ENCODE measurements at regions not wholly inside any gene's neighbourhood (a gene's known extent, or its start where the extent isn't known, plus 50 kb on each side); places are given as distances from the start of the nearest gene placed in this dataset.
"Not testable (repeated sequence)": the region's sequence is repeated elsewhere in the genome, so short reads cannot be mapped to it uniquely, and the experiment has no call there.

DNA sequence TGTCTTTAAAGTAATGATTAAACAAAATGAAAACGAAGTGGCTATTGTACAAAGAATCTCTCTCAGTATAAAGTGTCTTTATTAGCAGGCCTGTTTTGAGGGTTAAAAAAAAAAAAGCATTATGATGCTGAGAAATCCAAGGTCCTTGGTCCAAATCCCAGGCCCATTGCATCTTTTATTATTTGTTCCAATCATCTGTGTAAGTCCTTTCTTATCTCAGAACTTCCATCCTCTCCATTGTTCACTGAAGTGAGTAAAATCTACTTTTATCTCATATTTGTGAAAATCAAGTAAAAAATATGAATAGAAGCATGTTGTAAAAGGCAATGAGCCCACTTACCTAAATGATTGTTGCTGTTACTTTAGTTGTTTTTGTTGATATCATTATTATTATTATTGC is 499.1 kb upstream of the JAG1 start:
- no peaks in the 10 kb centered on the region for H3K27me3 ChIP-seq (replicated peaks)
- TF ChIP-seq, protein P1, sequence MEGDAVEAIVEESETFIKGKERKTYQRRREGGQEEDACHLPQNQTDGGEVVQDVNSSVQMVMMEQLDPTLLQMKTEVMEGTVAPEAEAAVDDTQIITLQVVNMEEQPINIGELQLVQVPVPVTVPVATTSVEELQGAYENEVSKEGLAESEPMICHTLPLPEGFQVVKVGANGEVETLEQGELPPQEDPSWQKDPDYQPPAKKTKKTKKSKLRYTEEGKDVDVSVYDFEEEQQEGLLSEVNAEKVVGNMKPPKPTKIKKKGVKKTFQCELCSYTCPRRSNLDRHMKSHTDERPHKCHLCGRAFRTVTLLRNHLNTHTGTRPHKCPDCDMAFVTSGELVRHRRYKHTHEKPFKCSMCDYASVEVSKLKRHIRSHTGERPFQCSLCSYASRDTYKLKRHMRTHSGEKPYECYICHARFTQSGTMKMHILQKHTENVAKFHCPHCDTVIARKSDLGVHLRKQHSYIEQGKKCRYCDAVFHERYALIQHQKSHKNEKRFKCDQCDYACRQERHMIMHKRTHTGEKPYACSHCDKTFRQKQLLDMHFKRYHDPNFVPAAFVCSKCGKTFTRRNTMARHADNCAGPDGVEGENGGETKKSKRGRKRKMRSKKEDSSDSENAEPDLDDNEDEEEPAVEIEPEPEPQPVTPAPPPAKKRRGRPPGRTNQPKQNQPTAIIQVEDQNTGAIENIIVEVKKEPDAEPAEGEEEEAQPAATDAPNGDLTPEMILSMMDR (IDR thresholded peaks at IDR 0.05; ENCODE audit: low read depth, low read length, missing control alignments): no peak
- DNase-seq: no peak
- H3K4me3 ChIP-seq (ENCODE audit: low read depth, low read length): no peak overlapping the region
- no peaks in the 10 kb centered on the region for H3K36me3 ChIP-seq (replicated peaks)
- in situ Hi-C loops (cut with HindIII; ENCODE audit: low pct_ligation_motif_present, low sequenced_read_pairs): no loop called here
- H3K27ac ChIP-seq: no peak overlapping the region

DNA sequence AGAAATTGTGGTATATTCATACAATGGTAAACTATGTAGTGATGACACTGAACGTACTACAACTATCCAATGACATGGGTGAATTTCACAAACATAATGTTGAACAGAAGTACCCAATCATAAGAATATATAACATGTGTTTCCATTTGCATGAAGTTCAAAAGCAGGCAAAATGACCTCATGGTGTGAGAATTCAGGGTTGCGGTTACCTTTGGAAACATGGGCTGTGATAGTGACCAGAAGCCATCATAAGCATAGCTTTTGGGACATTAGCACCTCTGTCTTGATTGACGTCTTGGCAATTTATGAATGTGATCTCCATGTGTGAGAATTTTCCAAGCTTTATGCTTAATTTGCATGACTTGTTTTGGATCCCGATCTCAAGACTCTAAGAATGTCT is 500.1 kb upstream of the JAG1 start:
- DNase-seq: no peak
- no peak overlapping the region for H3K4me3 ChIP-seq (ENCODE audit: low read depth, low read length)
- no peak overlapping the region for H3K27ac ChIP-seq
- TF ChIP-seq, protein P1 (IDR thresholded peaks at IDR 0.05; ENCODE audit: low read depth, low read length, missing control alignments): no peak
- no peaks in the 10 kb centered on the region for H3K27me3 ChIP-seq (replicated peaks)
- H3K36me3 ChIP-seq (replicated peaks): no peaks in the 10 kb centered on the region
- in situ Hi-C loops (cut with HindIII; ENCODE audit: low pct_ligation_motif_present, low sequenced_read_pairs): no loop called here

DNA sequence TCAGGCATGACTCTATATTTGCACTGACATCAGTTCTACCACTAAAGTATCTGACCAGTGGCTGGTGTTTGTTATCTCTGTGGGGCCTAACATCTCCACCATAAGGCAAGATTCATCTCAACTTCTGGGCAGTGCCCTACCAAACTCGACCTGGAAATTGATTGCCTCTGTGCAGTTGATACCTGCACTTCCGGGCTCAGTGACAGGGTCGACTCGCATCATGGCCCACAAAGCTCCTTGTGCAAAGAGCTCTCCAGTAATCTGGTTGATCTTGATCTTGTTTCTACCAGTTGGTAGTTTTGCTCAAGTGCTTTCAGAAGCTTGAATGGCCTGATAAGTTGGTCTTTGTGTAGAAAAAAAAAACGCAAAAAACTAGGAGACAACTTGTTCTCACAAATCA is 501.1 kb upstream of the JAG1 start:
- H3K27me3 ChIP-seq (replicated peaks): no peaks in the 10 kb centered on the region
- no peak for DNase-seq
- no peaks in the 10 kb centered on the region for H3K36me3 ChIP-seq (replicated peaks)
- in situ Hi-C loops (cut with HindIII; ENCODE audit: low pct_ligation_motif_present, low sequenced_read_pairs): no loop called here
- TF ChIP-seq, protein P1 (IDR thresholded peaks at IDR 0.05; ENCODE audit: low read depth, low read length, missing control alignments): no peak
- no peak overlapping the region for H3K4me3 ChIP-seq (ENCODE audit: low read depth, low read length)
- no peak overlapping the region for H3K27ac ChIP-seq

DNA sequence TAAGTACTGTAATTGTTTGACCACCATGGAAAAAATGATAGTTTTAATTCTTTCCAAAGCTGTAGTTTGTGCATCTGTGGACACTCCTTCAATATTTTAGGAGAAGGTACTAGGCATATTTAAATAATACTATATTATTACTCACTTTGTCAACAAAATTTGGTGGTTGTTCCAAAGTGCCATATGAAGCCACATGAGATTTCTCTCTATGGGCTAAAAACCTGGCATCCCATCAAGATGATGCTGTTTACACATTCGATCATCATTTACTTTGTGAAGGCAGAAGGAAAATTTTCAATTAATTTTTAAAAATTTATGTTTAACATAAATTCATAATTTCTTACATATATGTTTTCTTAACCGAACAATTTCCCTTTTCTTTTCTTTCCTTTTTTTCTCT is 502.6 kb upstream of the JAG1 start:
- no peak for DNase-seq
- Histone ChIP-seq H3K27ac (no peak overlapping the region), H3K4me3 (ENCODE audit: low read depth, low read length) (no peak overlapping the region), H3K36me3 (replicated peaks) (no peaks in the 10 kb centered on the region), H3K27me3 (replicated peaks) (no peaks in the 10 kb centered on the region)
- TF ChIP-seq, protein P1 (IDR thresholded peaks at IDR 0.05; ENCODE audit: low read depth, low read length, missing control alignments): no peak
- in situ Hi-C loops (cut with HindIII; ENCODE audit: low pct_ligation_motif_present, low sequenced_read_pairs): no loop called here

DNA sequence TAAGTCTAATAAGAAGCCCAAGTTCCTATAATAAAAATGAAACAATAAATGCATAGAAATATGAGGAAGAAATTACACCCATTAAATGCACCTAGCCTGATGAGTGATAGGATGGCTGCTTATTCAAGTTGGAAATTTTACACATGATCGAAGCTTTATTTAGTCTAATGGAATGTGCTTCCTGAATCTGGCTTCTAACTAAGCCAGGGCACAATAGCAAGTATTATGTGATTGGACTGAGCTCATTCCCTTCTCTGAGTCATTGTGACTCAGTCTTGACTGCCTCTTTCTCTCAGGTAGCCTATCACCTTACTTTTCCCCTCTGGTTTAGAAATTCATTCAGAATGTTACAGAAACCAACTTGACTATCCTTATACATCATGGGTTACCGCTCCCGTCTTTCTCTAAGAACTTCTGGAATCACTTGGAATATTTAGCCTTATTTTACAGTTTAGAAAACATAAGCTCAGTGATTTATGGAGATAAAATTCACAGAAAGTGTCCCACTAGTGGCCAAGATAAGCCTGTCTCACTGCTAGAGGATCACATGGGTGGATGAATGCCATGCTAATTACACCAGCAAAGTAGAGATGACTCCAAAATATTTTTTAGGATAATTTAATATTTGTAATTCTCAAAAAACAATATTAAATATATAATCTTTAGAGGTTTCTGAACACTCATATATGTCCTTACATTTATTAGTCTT is 505.3 kb upstream of the JAG1 start:
- Histone ChIP-seq H3K27ac (peak overlapping the region; percentile 62), H3K27me3 (replicated peaks) (no peaks in the 10 kb centered on the region), H3K4me3 (ENCODE audit: low read depth, low read length) (no peak overlapping the region), H3K36me3 (replicated peaks) (no peaks in the 10 kb centered on the region)
- TF ChIP-seq, protein P1 (IDR thresholded peaks at IDR 0.05; ENCODE audit: low read depth, low read length, missing control alignments): peak; percentile 37
- in situ Hi-C loops (cut with HindIII; ENCODE audit: low pct_ligation_motif_present, low sequenced_read_pairs): no loop called here
- peak; percentile 72 for DNase-seq

DNA sequence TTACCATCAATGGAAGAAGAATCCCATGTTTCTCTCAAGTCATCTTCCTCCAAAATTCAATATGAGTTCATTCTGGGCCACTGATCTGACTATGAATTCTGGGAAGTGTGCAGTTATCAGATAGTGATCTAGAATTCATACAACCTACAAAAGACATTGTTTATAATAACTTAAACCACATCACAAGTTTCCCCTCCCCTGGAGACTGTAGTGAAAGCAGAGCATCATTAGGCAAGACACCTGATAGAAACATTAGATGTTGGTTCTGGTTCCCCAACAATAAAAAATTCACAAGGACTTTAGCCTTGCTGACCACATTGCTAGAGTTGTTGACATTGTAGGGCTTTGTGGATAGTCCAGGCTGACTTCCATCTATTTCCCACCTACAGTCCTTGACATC is 506.4 kb upstream of the JAG1 start:
- H3K4me3 ChIP-seq (ENCODE audit: low read depth, low read length): no peak overlapping the region
- no peaks in the 10 kb centered on the region for H3K36me3 ChIP-seq (replicated peaks)
- in situ Hi-C loops (cut with HindIII; ENCODE audit: low pct_ligation_motif_present, low sequenced_read_pairs): no loop called here
- no peak overlapping the region for H3K27ac ChIP-seq
- TF ChIP-seq, protein P1 (IDR thresholded peaks at IDR 0.05; ENCODE audit: low read depth, low read length, missing control alignments): no peak
- DNase-seq: no peak
- H3K27me3 ChIP-seq (replicated peaks): no peaks in the 10 kb centered on the region

DNA sequence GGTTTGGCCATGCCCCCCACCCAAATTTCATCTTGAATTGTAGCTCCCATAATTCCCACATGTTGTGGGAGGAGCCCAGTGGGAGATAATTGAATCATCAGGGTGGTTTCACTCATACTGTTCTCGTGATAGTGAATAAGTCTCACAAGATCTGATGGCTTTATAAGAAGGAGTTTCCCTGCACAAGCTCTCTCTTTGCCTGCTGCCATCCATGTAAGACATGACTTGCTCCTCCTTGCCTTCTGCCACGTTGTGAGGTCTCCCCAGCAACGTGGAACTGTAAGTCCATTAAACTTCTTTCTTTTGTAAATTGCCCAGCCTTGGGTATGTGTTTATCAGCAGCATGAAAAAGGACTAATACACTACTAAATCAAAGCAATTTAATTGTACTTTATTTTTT is 507.3 kb upstream of the JAG1 start:
- H3K27me3 ChIP-seq (replicated peaks); H3K36me3 ChIP-seq (replicated peaks); in situ Hi-C loops (cut with HindIII; ENCODE audit: low pct_ligation_motif_present, low sequenced_read_pairs); H3K4me3 ChIP-seq (ENCODE audit: low read depth, low read length); H3K27ac ChIP-seq; DNase-seq: not testable (repeated sequence)
